GM18511 (cell line): ENCODE measurements at regions not wholly inside any gene's neighbourhood (a gene's known extent, or its start where the extent isn't known, plus 50 kb on each side); places are given as distances from the start of the nearest gene placed in this dataset.

ENCODE experiments used
- ATAC-seq: cut with Tn5 transposase; IDR thresholded peaks from one replicate; pipeline ENCODE4 v1.9.1; 2021; ENCODE audit warnings: mild to moderate bottlenecking, moderate library complexity; ENCODE audit not compliant: unreplicated experiment

- no peak for ATAC-seq
Measured at GRCh38 chr13:91111476-91112200, 235.8 kb upstream of the MIR17HG start.

GRCh38 chr13:91112201-91112923 lies 235.1 kb upstream of the MIR17HG start:
- ATAC-seq, result no peak

GRCh38 chr13:91112924-91113277 lies 234.6 kb upstream of the MIR17HG start:
- ATAC-seq, result no peak

- no peak for ATAC-seq
Measured at GRCh38 chr13:91115776-91116175, 231.7 kb upstream of the MIR17HG start.

- no peak for ATAC-seq
Measured at GRCh38 chr13:91117351-91117750, 230.1 kb upstream of the MIR17HG start.

- ATAC-seq, result peak; percentile 53
Measured at GRCh38 chr13:91119643-91120042, 227.8 kb upstream of the MIR17HG start.

GRCh38 chr13:91122766-91123165 lies 224.7 kb upstream of the MIR17HG start:
- no peak for ATAC-seq

- peak; percentile 53 for ATAC-seq
Measured at GRCh38 chr13:91123456-91124127, 223.9 kb upstream of the MIR17HG start.

- no peak for ATAC-seq
Measured at GRCh38 chr13:91126806-91127205, 220.7 kb upstream of the MIR17HG start.

GRCh38 chr13:91127995-91128394 lies 219.5 kb upstream of the MIR17HG start:
- no peak for ATAC-seq

GRCh38 chr13:91132381-91132780 lies 215.1 kb upstream of the MIR17HG start:
- no peak for ATAC-seq

- no peak for ATAC-seq
Measured at GRCh38 chr13:91132786-91133185, 214.7 kb upstream of the MIR17HG start.

GRCh38 chr13:91133941-91134802 lies 213.3 kb upstream of the MIR17HG start:
- ATAC-seq, result peak; percentile 89

GRCh38 chr13:91134803-91135184 lies 212.7 kb upstream of the MIR17HG start:
- ATAC-seq, result peak; percentile 31

- ATAC-seq, result no peak
Measured at GRCh38 chr13:91135376-91135775, 212.1 kb upstream of the MIR17HG start.

- ATAC-seq, result no peak
Measured at GRCh38 chr13:91135968-91136367, 211.5 kb upstream of the MIR17HG start.

- ATAC-seq, result no peak
Measured at GRCh38 chr13:91136806-91137205, 210.7 kb upstream of the MIR17HG start.

- no peak for ATAC-seq
Measured at GRCh38 chr13:91139232-91139631, 208.3 kb upstream of the MIR17HG start.

- ATAC-seq, result no peak
Measured at GRCh38 chr13:91141543-91142061, 205.9 kb upstream of the MIR17HG start.

- no peak for ATAC-seq
Measured at GRCh38 chr13:91142572-91142971, 204.9 kb upstream of the MIR17HG start.

GRCh38 chr13:91144054-91144453 lies 203.4 kb upstream of the MIR17HG start:
- ATAC-seq, result no peak
